Neural progenitor cell (in vitro differentiated cells): ENCODE measurements at regions not wholly inside any gene's neighbourhood (a gene's known extent, or its start where the extent isn't known, plus 50 kb on each side); places are given as distances from the start of the nearest gene placed in this dataset.

Experiments
- CTCF ChIP-seq: fragments of 200-600 bp; sonication (generic); IDR thresholded peaks from 2 replicates; pipeline ENCODE4 v1.5.1; 2017; ENCODE audit warnings: antibody characterized with exemption, mild to moderate bottlenecking
- EZH2phosphoT487 ChIP-seq: fragments of 200-600 bp; sonication (generic); IDR thresholded peaks from 2 replicates; pipeline ENCODE4 v1.6.1; 2017; ENCODE audit warnings: antibody characterized with exemption

GRCh38 chr14:97028382-97028781, 231.2 kb downstream of the VRK1 start:
- TF ChIP-seq CTCF (no peak), EZH2phosphoT487 (no peak)
